ENCODE measurements at regions not wholly inside any gene's neighbourhood (a gene's known extent, or its start where the extent isn't known, plus 50 kb on each side); places are given as distances from the start of the nearest gene placed in this dataset.

- TF ChIP-seq HMBOX1 (IDR thresholded peaks at IDR 0.05): no peak
- TF ChIP-seq RB1 (IDR thresholded peaks at IDR 0.05; ENCODE audit: low read depth): no peak
- no peak for TF ChIP-seq XRCC3 (IDR thresholded peaks at IDR 0.05)
Observed at GRCh38 chr12:115860619-115861018, 416.9 kb downstream of the MED13L start (continued).

DNA sequence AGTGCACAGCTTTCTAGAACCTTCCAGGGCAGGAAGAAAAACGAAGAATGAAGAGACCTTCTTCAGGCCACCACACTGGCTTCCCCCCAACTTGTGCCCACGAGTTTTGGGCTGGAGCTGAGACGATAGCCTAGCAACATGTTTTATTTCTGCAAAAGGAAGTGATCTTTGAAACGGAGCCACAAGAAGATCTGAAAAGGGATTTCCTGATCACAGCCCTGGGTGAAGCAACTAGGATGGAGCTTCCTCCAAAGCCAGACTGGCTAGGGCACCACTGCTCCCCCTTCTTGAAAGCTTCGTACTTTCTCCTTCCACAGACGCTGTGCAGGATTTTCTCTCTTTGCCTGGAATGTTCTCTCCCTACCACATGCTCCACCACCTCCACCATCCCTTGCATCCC, 418.3 kb downstream of the MED13L start:
- TF ChIP-seq TAF7 (tag; IDR thresholded peaks at IDR 0.05) (no peak), NR4A1 (CRISPR knock-in tag; IDR thresholded peaks at IDR 0.05) (no peak), NR4A1 (tag; IDR thresholded peaks at IDR 0.05) (no peak), MBD2 (IDR thresholded peaks at IDR 0.05; ENCODE audit: borderline replicate concordance, low read depth) (no peak), ATF2 (CRISPR knock-in tag; IDR thresholded peaks at IDR 0.05) (no peak), ZNF830 (CRISPR knock-in tag; IDR thresholded peaks at IDR 0.05) (no peak), ZNF165 (CRISPR knock-in tag; IDR thresholded peaks at IDR 0.05; ENCODE audit: borderline replicate concordance) (no peak), NRF1 (conservative IDR thresholded peaks at IDR 0.05 in 1 of 2, IDR thresholded peaks at IDR 0.05 in 1 of 2) (no peak), TAL1 (IDR thresholded peaks at IDR 0.05) (no peak), RBM25 (IDR thresholded peaks at IDR 0.05; ENCODE audit: low read depth, low read length, severe bottlenecking) (no peak)
- Histone ChIP-seq H3K9me3 (replicated peaks; ENCODE audit: control insufficient read depth, insufficient read depth, low read depth, low read length) (no peaks in the 10 kb centered on the region), H3K36me3 (ENCODE audit: control insufficient read depth, insufficient read depth, low read length) (no peaks in the 10 kb centered on the region), H3K27ac (ENCODE audit: extremely low read depth, low read depth, low read length) (no peak overlapping the region), H3K79me2 (ENCODE audit: control insufficient read depth, insufficient read depth, low read length) (no peaks in the 10 kb centered on the region), H2AFZ (ENCODE audit: low read depth, low read length) (no peak overlapping the region), H3K4me2 (ENCODE audit: insufficient read depth, low read length) (no peak overlapping the region), H3K4me3 (no peak overlapping the region), H4K20me1 (replicated peaks; ENCODE audit: control insufficient read depth, insufficient read depth, low read length) (no peaks in the 10 kb centered on the region), H3K9me1 (ENCODE audit: control insufficient read depth, insufficient read depth, low read length) (no peaks in the 10 kb centered on the region), H3K9ac (ENCODE audit: insufficient read depth in 1 of 2, low read depth in 2 of 2, low read length in 2 of 2) (no peak overlapping the region), H3K27me3 (ENCODE audit: control insufficient read depth in 2 of 2, insufficient read depth in 2 of 2, low read length in 2 of 2) (peaks cover 11 to 16% of the 10 kb centered on the region in 2 experiments; a peak in 3 of 5 replicates), H3K4me1 (replicated peaks in 1 of 2; ENCODE audit: control insufficient read depth in 2 of 2, insufficient read depth in 2 of 2, low read length in 2 of 2) (no peaks in the 10 kb centered on the region)
- FAIRE-seq: no peak
- no peak for DNase-seq (ENCODE audit: extremely low read depth in 1 of 4, low spot score in 3 of 4)
- BruUV-seq (replicated peaks): no TSS peak
- CTCF ChIA-PET (ENCODE audit: low intra/inter-chr PET ratio): no interaction called here
- in situ Hi-C loops (cut with MboI) (no loop called here), intact Hi-C loops (cut with micrococcal nuclease) (no loop called here)
- ATAC-seq: no peak
- POLR2A ChIA-PET: interaction anchor here (1.2 kb wide), 1 partner anchor 41 kb away, joined by 4 read pairs; no protein-coding TSS in a partner anchor
- 2% methylated on average over 6 of the region's 6 CpGs for WGBS (ENCODE audit: insufficient coverage, low coverage, missing lambda C conversion rate)

Data from K562 (cell line).